Heart left ventricle (tissue), 16 donors: ENCODE measurements at regions not wholly inside any gene's neighbourhood (a gene's known extent, or its start where the extent isn't known, plus 50 kb on each side); places are given as distances from the start of the nearest gene placed in this dataset.

Source experiments
- ATAC-seq, 4 donors: fragments of 200-7000 bp; cut with Tn5 transposase; one replicate each; pipeline ENCODE4 v1.9.1; 2020 to 2022; ENCODE audit warnings: moderate library complexity in 4 of 4, mild to moderate bottlenecking in 3 of 4, moderate number of reproducible peaks in 1 of 4
- DNase-seq, 5 donors: peaks; one replicate each; pipeline ENCODE4 v3.0.0-alpha.2; 2020
- H3K27ac ChIP-seq, 12 donors: fragments of 200-600 bp; sonication (generic) in 4 of 12; one replicate each; pipeline versions ENCODE4 v1.5.0 to v1.8.0; 2016 to 2022; ENCODE audit warnings: mild to moderate bottlenecking in 2 of 12
- H3K27me3 ChIP-seq, 9 donors: fragments of 200-600 bp; sonication (generic) in 2 of 9; one replicate each; pipeline versions ENCODE4 v1.5.1 to v1.8.0; 2016 to 2022; ENCODE audit warnings: mild to moderate bottlenecking in 3 of 9
- H3K36me3 ChIP-seq, 9 donors: fragments of 200-600 bp; sonication (generic) in 2 of 9; one replicate each; pipeline versions ENCODE4 v1.5.0 to v1.8.0; 2018 to 2022; ENCODE audit warnings: mild to moderate bottlenecking in 2 of 9
- H3K4me1 ChIP-seq, 12 donors: fragments of 200-600 bp; sonication (generic) in 4 of 12; one replicate each; pipeline versions ENCODE4 v1.5.0 to v1.8.0; 2016 to 2022; ENCODE audit warnings: mild to moderate bottlenecking in 3 of 12
- H3K4me3 ChIP-seq, 12 donors: fragments of 200-600 bp; sonication (generic) in 4 of 12; one replicate each; pipeline versions ENCODE4 v1.5.0 to v1.8.0; 2017 to 2022; ENCODE audit warnings: mild to moderate bottlenecking in 9 of 12, moderate library complexity in 4 of 12
- H3K9me3 ChIP-seq, 12 donors: fragments of 200-600 bp; sonication (generic) in 4 of 12; one replicate each; pipeline versions ENCODE4 v1.5.0 to v1.8.0; 2016 to 2022; ENCODE audit warnings: mild to moderate bottlenecking in 1 of 12
- POLR2A ChIP-seq, 2 donors: fragments of 450-650 bp; IDR thresholded peaks; one replicate each; pipeline ENCODE4 v1.6.1; 2017; ENCODE audit warnings: antibody characterized with exemption in 2 of 2, mild to moderate bottlenecking in 2 of 2, moderate library complexity in 2 of 2
- WGBS, 4 donors: extraction: QIAGEN DNeasy Blood & Tissue Kit in 2 of 4; methylation state at CpG; one replicate each; pipeline versions ENCODE4 v1.1.5 to v1.1.7; 2013 to 2018; 5-methylcytosine and 5-hydroxymethylcytosine counted together
- intact Hi-C, 10 donors: fragments of 100-400 bp; cut with DNase I; formaldehyde crosslinking; loops; one replicate each; pipeline versions ENCODE4 v1.11.1 to v1.14.2; 2022
- TF ChIP-seq, protein P1 (sequence below), 12 donors: fragments of 200-600 bp; sonication (generic) in 4 of 12; IDR thresholded peaks; one replicate each; pipeline versions ENCODE4 v1.5.0 to v1.8.0; 2018 to 2022; ENCODE audit warnings: antibody characterized with exemption in 12 of 12, mild to moderate bottlenecking in 5 of 12
- donor health status: ischemic (EF 13 %, LVEDD 7.1; RV severe dilation, severe dysfunction).
- donor health status: healthy with polysubstance abuse.
- donor health status: DM: no; HTN: yes; CAD: no.
- donor health status: DM: no; HTN: no; CAD: no.
- donor health status: ischemic (EF 25% LVEDD 6.9; RV normal size, moderate dysfunction).
- donor health status: ischemic (EF 25% LVEDD 5.7; RV mildly dilated, moderate dysfunction).
- donor health status: healthy.
- donor health status: DM: yes; HTN: yes; CAD: no.
- donor health status: ischemic (EF 35%, LVEDD 5.7; RV mildly dilated, moderate dysfunction).
- donor health status: nonischemic (EF 11% LVEDD 7.7; RV severe dilation, severe dysfunction).
- donor health status: DM: yes; HTN: yes; CAD: no.
- donor health status: PGD.
- donor health status: ischemic (EF 29% LVEDD 5.4; RV normal size, mild dysfunction).
- donor health status: nonischemic (EF 23%, LVEDD 6.1; RV moderate dilation, normal function).

DNA sequence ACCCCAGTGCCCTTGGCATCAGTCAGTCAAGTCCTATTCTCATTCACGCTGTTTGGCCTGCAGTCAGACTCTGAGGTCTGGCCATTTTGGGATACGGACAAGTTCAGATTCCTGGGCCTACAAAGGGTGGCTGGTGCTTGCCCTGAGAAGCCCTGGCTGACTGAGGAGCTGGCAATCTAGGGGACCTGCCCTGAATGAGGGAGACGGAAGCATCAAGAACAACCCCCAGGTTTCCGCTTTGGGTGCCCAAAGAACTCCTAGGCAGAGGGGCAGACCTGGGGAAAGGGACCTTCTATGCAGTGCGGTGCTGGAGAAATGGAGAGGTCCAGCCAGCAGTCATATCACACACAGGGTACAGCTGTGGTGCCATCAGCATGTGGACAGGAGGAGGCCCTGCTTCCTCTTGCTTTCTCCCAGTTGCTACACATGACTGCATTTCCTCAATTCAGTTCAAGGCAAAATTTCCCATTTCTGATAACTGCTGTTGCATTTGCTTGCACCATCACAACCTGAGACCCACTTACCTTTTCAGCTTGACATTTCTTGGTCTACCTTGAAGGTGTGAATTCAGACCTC, 70.9 kb upstream of the LGALSL start:
- WGBS, 4 donors: 88 to 97% (median 94%) methylated on average over 4 to 5 of the region's 5 CpGs
- intact Hi-C loops: no loop called here
- Histone ChIP-seq H3K27ac (no peak overlapping the region), H3K9me3 (no peaks in the 10 kb centered on the region), H3K27me3 (peaks cover 0 to 17% (median 0%) of the 10 kb centered on the region in 9 donors), H3K4me1 (no peaks in the 10 kb centered on the region), H3K4me3 (no peak overlapping the region), H3K36me3 (no peaks in the 10 kb centered on the region)
- DNase-seq: no peak
- TF ChIP-seq, protein P1, sequence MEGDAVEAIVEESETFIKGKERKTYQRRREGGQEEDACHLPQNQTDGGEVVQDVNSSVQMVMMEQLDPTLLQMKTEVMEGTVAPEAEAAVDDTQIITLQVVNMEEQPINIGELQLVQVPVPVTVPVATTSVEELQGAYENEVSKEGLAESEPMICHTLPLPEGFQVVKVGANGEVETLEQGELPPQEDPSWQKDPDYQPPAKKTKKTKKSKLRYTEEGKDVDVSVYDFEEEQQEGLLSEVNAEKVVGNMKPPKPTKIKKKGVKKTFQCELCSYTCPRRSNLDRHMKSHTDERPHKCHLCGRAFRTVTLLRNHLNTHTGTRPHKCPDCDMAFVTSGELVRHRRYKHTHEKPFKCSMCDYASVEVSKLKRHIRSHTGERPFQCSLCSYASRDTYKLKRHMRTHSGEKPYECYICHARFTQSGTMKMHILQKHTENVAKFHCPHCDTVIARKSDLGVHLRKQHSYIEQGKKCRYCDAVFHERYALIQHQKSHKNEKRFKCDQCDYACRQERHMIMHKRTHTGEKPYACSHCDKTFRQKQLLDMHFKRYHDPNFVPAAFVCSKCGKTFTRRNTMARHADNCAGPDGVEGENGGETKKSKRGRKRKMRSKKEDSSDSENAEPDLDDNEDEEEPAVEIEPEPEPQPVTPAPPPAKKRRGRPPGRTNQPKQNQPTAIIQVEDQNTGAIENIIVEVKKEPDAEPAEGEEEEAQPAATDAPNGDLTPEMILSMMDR (IDR thresholded peaks at IDR 0.05): no peak
- TF ChIP-seq POLR2A (IDR thresholded peaks at IDR 0.05): no peak
- ATAC-seq: peak in 2 of 4 donors; percentile 32 to 57

DNA sequence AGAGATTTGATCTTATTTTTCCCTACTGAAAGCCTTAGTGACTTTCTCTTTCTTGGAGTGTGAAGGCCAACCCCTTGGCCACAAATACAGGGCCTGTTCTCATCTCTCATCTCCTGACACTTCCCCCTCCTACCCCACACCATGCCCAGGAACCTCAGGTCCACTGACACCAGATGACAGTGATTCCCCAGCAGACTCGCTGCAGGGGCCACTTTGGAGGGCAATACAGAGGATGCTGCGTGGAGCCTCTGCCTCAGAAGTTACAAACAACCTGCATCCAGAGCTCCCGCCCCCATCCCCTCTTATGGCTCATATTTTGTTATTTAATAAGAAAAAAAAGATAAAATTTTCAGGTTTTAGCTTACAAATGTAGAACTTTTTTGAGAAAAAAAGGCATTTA, 70.1 kb upstream of the LGALSL start:
- 94 to 97% (median 95%) methylated on average over 3 of the region's 3 CpGs for whole genome bisulfite sequencing, 4 donors
- Histone ChIP-seq H3K36me3 (no peaks in the 10 kb centered on the region), H3K27me3 (peaks cover 0 to 14% (median 0%) of the 10 kb centered on the region in 9 donors), H3K4me1 (no peaks in the 10 kb centered on the region), H3K9me3 (no peaks in the 10 kb centered on the region), H3K4me3 (no peak overlapping the region), H3K27ac (no peak overlapping the region)
- intact Hi-C loops: no loop called here
- no peak for DNase-seq
- no peak for TF ChIP-seq POLR2A (IDR thresholded peaks at IDR 0.05)
- TF ChIP-seq, protein P1 (IDR thresholded peaks at IDR 0.05): no peak
- no peak for ATAC-seq

DNA sequence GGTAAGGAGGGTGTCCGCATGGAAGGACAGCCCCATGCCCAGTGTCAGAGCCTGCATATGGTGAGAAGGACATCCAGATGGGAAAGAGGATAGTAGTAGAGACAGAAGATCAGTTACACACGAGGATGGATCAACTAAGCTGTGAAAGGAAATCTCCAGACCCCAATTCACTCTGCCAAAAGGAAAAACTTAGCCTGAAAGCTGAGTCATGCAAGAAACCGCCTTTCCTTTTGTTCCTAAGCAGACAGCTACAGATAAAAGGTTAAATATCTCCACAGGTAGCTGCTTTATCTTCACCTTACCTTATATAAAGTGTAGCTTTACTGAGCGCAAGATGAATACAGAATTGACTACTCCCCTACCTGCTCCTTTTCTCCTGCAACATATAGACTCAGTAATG, 67.3 kb upstream of the LGALSL start:
- intact Hi-C loops: no loop called here
- Histone ChIP-seq H3K27ac (no peak overlapping the region), H3K9me3 (peaks cover 0 to 13% (median 7%) of the 10 kb centered on the region in 12 donors), H3K27me3 (no peaks in the 10 kb centered on the region), H3K4me3 (no peak overlapping the region), H3K36me3 (no peaks in the 10 kb centered on the region), H3K4me1 (peaks cover 0 to 6% (median 0%) of the 10 kb centered on the region in 12 donors)
- no peak for TF ChIP-seq POLR2A (IDR thresholded peaks at IDR 0.05)
- TF ChIP-seq, protein P1 (IDR thresholded peaks at IDR 0.05): no peak
- 78 to 85% (median 80%) methylated on average over 4 of the region's 4 CpGs for WGBS, 4 donors
- DNase-seq (no peak), ATAC-seq (no peak)

DNA sequence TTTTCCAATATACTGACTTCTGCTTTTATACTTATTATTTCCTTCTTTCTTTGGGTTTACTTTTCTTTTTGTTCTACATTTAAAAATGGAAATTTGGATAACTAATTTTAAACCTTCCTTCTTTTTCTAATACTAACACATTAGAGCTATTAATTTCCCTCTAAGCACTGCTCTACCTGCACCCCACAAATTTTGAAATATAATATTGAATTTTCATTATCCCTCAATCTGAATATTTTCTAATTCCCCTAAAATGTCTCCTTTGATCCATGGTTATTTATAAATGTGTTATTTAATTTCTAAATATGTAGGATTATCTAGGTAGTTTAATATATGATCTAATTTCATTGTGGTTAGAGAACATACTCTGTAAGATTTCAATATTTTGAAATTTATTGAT, 63.4 kb upstream of the LGALSL start:
- peaks cover 0 to 11% (median 0%) of the 10 kb centered on the region in 12 donors for H3K4me1 ChIP-seq
- intact Hi-C loops: no loop called here
- H3K27me3 ChIP-seq: no peaks in the 10 kb centered on the region
- no peak overlapping the region for H3K4me3 ChIP-seq
- ATAC-seq (no peak), DNase-seq (no peak)
- H3K9me3 ChIP-seq: peaks cover 0 to 13% (median 7%) of the 10 kb centered on the region in 12 donors
- TF ChIP-seq, protein P1 (IDR thresholded peaks at IDR 0.05): no peak
- TF ChIP-seq POLR2A (IDR thresholded peaks at IDR 0.05): no peak
- H3K27ac ChIP-seq: no peak overlapping the region
- no peaks in the 10 kb centered on the region for H3K36me3 ChIP-seq
